A549 (cell line): ENCODE measurements at regions not wholly inside any gene's neighbourhood (a gene's known extent, or its start where the extent isn't known, plus 50 kb on each side); places are given as distances from the start of the nearest gene placed in this dataset.

Experiments
- ATAC-seq, 2 experiments: fragments of 200-7000 bp in 1 of 2; fragments of >200 bp in 1 of 2; cut with Nextera tagmentation in 1 of 2; cut with Tn5 transposase in 1 of 2; 3 replicates each; pipeline versions ENCODE4 v1.8.0 to v1.9.1; 2018 to 2020; ENCODE audit warnings: mild to moderate bottlenecking in 1 of 2, moderate library complexity in 1 of 2
- CTCF ChIA-PET: fragments of 300-600 bp; sonication (Branson Sonifier 250); formaldehyde crosslinking; extraction: SDS; loops from one replicate; lab custom pipeline; 2021; ENCODE audit warnings: antibody characterized with exemption, inconsistent platforms; lab: Yijun Ruan, JAX
- POLR2A ChIA-PET: fragments of 350-600 bp; formaldehyde crosslinking; extraction: SDS; loops from one replicate; lab custom pipeline; 2021; ENCODE audit warnings: antibody characterized with exemption, inconsistent platforms; lab: Yijun Ruan, JAX
- DNase-seq, 2 experiments: peaks; one replicate each; pipeline versions ENCODE4 v3.0.0 to v3.0.0-alpha.2; 2011 to 2016; ENCODE audit warnings: low read depth in 1 of 2, low spot score in 1 of 2
- FAIRE-seq: peaks from 2 replicates; lab custom pipeline; 2011; peaks lifted over from hg19 to GRCh38; lab: Jason Lieb, UNC
- H3K27ac ChIP-seq, 2 experiments: fragments of >200 bp; sonication (Bioruptor Twin); formaldehyde crosslinking; 3 replicates each; pipeline ENCODE4 v1.5.1; 2016 to 2017
- H3K4me1 ChIP-seq: fragments of >200 bp; sonication (Bioruptor Twin); formaldehyde crosslinking; 3 replicates; pipeline ENCODE4 v1.6.1; 2016
- H3K4me2 ChIP-seq: fragments of >200 bp; sonication (Bioruptor Twin); formaldehyde crosslinking; 3 replicates; pipeline ENCODE4 v1.6.1; 2016
- H3K4me3 ChIP-seq: fragments of >200 bp; sonication (Bioruptor Twin); formaldehyde crosslinking; 3 replicates; pipeline ENCODE4 v1.5.1; 2016
- H3K9me3 ChIP-seq: fragments of >200 bp; sonication (Bioruptor Twin); formaldehyde crosslinking; 3 replicates; pipeline ENCODE4 v1.6.1; 2016
- ATOH8 ChIP-seq: fragments of 250-450 bp; sonication (Bioruptor Pico); IDR thresholded peaks from 2 replicates; pipeline ENCODE4 v1.5.0; 2020; ENCODE audit warnings: low read depth, mild to moderate bottlenecking, moderate library complexity
- CEBPB ChIP-seq, 2 experiments: fragments of >200 bp in 1 of 2; sonication (Bioruptor Twin) in 1 of 2; formaldehyde crosslinking in 1 of 2; IDR thresholded peaks; 2 replicates each; pipeline ENCODE4 v1.6.1; 2012 to 2016
- ESRRA ChIP-seq: fragments of 150-350 bp; IDR thresholded peaks from 2 replicates; pipeline ENCODE4 v1.6.1; 2014; ENCODE audit warnings: mild to moderate bottlenecking, low read length, borderline replicate concordance
- FOSB ChIP-seq: fragments of 250-450 bp; sonication (Bioruptor Pico); IDR thresholded peaks from 2 replicates; pipeline ENCODE4 v1.5.0; 2020; ENCODE audit warnings: mild to moderate bottlenecking, moderate library complexity
- HES2 ChIP-seq: fragments of >200 bp; sonication (Bioruptor Twin); formaldehyde crosslinking; IDR thresholded peaks from 2 replicates; pipeline ENCODE4 v1.6.1; 2016
- HEYL ChIP-seq: fragments of 250-450 bp; sonication (Bioruptor Pico); IDR thresholded peaks from 2 replicates; pipeline ENCODE4 v1.8.0; 2021; ENCODE audit warnings: mild to moderate bottlenecking, moderate library complexity
- HOXA7 ChIP-seq: fragments of 250-450 bp; sonication (Bioruptor Pico); IDR thresholded peaks from 2 replicates; pipeline ENCODE4 v1.5.0; 2020; ENCODE audit warnings: mild to moderate bottlenecking, moderate library complexity
- POLR2AphosphoS2 ChIP-seq: conservative IDR thresholded peaks from 2 replicates; pipeline ENCODE4 v1.6.1; 2012; ENCODE audit warnings: low read length, improper control_type of control experiment, inconsistent platforms
- RAD21 ChIP-seq, 2 experiments: fragments of >200 bp in 1 of 2; sonication (Bioruptor Twin) in 1 of 2; formaldehyde crosslinking in 1 of 2; IDR thresholded peaks in 1 of 2; conservative IDR thresholded peaks in 1 of 2; 2 replicates in 1 of 2; 3 replicates in 1 of 2; pipeline ENCODE4 v1.6.1; 2012 to 2018; ENCODE audit warnings: inconsistent platforms in 1 of 2
- RARB ChIP-seq: fragments of 250-450 bp; sonication (Bioruptor Pico); IDR thresholded peaks from 2 replicates; pipeline ENCODE4 v1.8.0; 2021; ENCODE audit warnings: mild to moderate bottlenecking, moderate library complexity
- REST ChIP-seq: fragments of 200-600 bp; sonication (generic); IDR thresholded peaks from 2 replicates; pipeline ENCODE4 v1.6.1; 2016; ENCODE audit warnings: antibody characterized with exemption, mild to moderate bottlenecking, moderate library complexity
- RNF2 ChIP-seq: fragments of 200-600 bp; sonication (generic); IDR thresholded peaks from 2 replicates; pipeline ENCODE4 v1.6.1; 2016; ENCODE audit warnings: low read depth, mild to moderate bottlenecking, antibody characterized with exemption, moderate library complexity, borderline replicate concordance
- SREBF2 ChIP-seq: fragments of 450-650 bp; IDR thresholded peaks from 2 replicates; pipeline ENCODE4 v1.6.1; 2014; ENCODE audit warnings: mild to moderate bottlenecking, moderate library complexity
- ZC3H11A ChIP-seq: fragments of 450-650 bp; IDR thresholded peaks from 2 replicates; pipeline ENCODE4 v1.6.1; 2014; ENCODE audit warnings: antibody characterized with exemption, mild to moderate bottlenecking
- WGBS: methylation state at CpG from one replicate; pipeline ENCODE4 v1.1.6; 2017; ENCODE audit errors: missing lambda C conversion rate; 5-methylcytosine and 5-hydroxymethylcytosine counted together
- TF ChIP-seq, protein P1 (sequence below): IDR thresholded peaks from 2 replicates; pipeline ENCODE4 v1.6.1; 2012
- TF ChIP-seq, protein P2 (sequence below): fragments of 150-350 bp; IDR thresholded peaks from 2 replicates; pipeline ENCODE4 v1.6.1; 2014; ENCODE audit warnings: low read depth, mild to moderate bottlenecking, low read length
- TF ChIP-seq, protein P3 (sequence below): fragments of 250-450 bp; sonication (Bioruptor Pico); IDR thresholded peaks from 2 replicates; pipeline ENCODE4 v1.5.0; 2021; ENCODE audit warnings: mild to moderate bottlenecking, moderate library complexity, borderline replicate concordance
- TF ChIP-seq, protein P4 (sequence below): IDR thresholded peaks from 2 replicates; pipeline ENCODE4 v1.6.1; 2012; ENCODE audit warnings: low read depth, borderline replicate concordance

GRCh38 chr4:63529581-63530337 lies 879.5 kb downstream of the TECRL start:
- CTCF ChIA-PET = no interaction called here
- ATAC-seq = no peak
- Histone ChIP-seq H3K4me2 (no peak overlapping the region), H3K27ac (no peak overlapping the region), H3K9me3 (no peaks in the 10 kb centered on the region), H3K4me1 (no peaks in the 10 kb centered on the region), H3K4me3 (no peak overlapping the region)
- POLR2A ChIA-PET = no interaction called here
- no peak for DNase-seq
- FAIRE-seq = no peak
- WGBS = 38% methylated on average over 7 of the region's 7 CpGs
- TF ChIP-seq RARB (CRISPR knock-in tag) = no peak
- TF ChIP-seq ZC3H11A = no peak
- no peak for TF ChIP-seq REST
- no peak for TF ChIP-seq RNF2
- TF ChIP-seq, protein P1, sequence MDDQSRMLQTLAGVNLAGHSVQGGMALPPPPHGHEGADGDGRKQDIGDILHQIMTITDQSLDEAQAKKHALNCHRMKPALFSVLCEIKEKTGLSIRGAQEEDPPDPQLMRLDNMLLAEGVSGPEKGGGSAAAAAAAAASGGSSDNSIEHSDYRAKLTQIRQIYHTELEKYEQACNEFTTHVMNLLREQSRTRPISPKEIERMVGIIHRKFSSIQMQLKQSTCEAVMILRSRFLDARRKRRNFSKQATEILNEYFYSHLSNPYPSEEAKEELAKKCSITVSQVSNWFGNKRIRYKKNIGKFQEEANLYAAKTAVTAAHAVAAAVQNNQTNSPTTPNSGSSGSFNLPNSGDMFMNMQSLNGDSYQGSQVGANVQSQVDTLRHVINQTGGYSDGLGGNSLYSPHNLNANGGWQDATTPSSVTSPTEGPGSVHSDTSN = no peak
- no peak for TF ChIP-seq CEBPB (IDR thresholded peaks at IDR 0.05)
- TF ChIP-seq, protein P2, sequence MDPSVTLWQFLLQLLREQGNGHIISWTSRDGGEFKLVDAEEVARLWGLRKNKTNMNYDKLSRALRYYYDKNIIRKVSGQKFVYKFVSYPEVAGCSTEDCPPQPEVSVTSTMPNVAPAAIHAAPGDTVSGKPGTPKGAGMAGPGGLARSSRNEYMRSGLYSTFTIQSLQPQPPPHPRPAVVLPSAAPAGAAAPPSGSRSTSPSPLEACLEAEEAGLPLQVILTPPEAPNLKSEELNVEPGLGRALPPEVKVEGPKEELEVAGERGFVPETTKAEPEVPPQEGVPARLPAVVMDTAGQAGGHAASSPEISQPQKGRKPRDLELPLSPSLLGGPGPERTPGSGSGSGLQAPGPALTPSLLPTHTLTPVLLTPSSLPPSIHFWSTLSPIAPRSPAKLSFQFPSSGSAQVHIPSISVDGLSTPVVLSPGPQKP = no peak
- TF ChIP-seq ATOH8 (CRISPR knock-in tag) = no peak
- TF ChIP-seq ESRRA = no peak
- TF ChIP-seq HES2 = no peak
- TF ChIP-seq, protein P3, sequence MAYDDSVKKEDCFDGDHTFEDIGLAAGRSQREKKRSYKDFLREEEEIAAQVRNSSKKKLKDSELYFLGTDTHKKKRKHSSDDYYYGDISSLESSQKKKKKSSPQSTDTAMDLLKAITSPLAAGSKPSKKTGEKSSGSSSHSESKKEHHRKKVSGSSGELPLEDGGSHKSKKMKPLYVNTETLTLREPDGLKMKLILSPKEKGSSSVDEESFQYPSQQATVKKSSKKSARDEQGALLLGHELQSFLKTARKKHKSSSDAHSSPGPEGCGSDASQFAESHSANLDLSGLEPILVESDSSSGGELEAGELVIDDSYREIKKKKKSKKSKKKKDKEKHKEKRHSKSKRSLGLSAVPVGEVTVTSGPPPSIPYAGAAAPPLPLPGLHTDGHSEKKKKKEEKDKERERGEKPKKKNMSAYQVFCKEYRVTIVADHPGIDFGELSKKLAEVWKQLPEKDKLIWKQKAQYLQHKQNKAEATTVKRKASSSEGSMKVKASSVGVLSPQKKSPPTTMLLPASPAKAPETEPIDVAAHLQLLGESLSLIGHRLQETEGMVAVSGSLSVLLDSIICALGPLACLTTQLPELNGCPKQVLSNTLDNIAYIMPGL (CRISPR knock-in tag) = no peak
- TF ChIP-seq, protein P4, sequence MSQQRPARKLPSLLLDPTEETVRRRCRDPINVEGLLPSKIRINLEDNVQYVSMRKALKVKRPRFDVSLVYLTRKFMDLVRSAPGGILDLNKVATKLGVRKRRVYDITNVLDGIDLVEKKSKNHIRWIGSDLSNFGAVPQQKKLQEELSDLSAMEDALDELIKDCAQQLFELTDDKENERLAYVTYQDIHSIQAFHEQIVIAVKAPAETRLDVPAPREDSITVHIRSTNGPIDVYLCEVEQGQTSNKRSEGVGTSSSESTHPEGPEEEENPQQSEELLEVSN = no peak
- no peak for TF ChIP-seq SREBF2
- no peak for TF ChIP-seq FOSB (CRISPR knock-in tag)
- TF ChIP-seq HOXA7 (CRISPR knock-in tag) = no peak
- no peak for TF ChIP-seq HEYL (CRISPR knock-in tag)
- no peak for TF ChIP-seq RAD21 (conservative IDR thresholded peaks at IDR 0.05 in 1 of 2, IDR thresholded peaks at IDR 0.05 in 1 of 2)
- no peak for TF ChIP-seq POLR2AphosphoS2
- TF ChIP-seq, all 56 proteins: peak for 0
